Uterus (tissue), 2 donors: ENCODE measurements at regions not wholly inside any gene's neighbourhood (a gene's known extent, or its start where the extent isn't known, plus 50 kb on each side); places are given as distances from the start of the nearest gene placed in this dataset.

Experiments used
- CTCF ChIP-seq, 4 experiments: fragments of 200-600 bp in 2 of 4; fragments of 450-650 bp in 2 of 4; sonication (generic) in 2 of 4; IDR thresholded peaks; one replicate each; pipeline ENCODE4 v1.5.1; 2016 to 2019; ENCODE audit warnings: antibody characterized with exemption in 4 of 4, mild to moderate bottlenecking in 2 of 4, moderate library complexity in 1 of 4
- POLR2A ChIP-seq, 2 donors: fragments of 450-650 bp; IDR thresholded peaks; one replicate each; pipeline ENCODE4 v1.6.1; 2016; ENCODE audit warnings: antibody characterized with exemption in 2 of 2, mild to moderate bottlenecking in 1 of 2, moderate library complexity in 1 of 2

GRCh38 chr5:167375125-167375524, 916.3 kb upstream of the WWC1 start:
- no peak for TF ChIP-seq CTCF (IDR thresholded peaks at IDR 0.05)
- TF ChIP-seq POLR2A (IDR thresholded peaks at IDR 0.05): no peak
